ENCODE measurements at regions not wholly inside any gene's neighbourhood (a gene's known extent, or its start where the extent isn't known, plus 50 kb on each side); places are given as distances from the start of the nearest gene placed in this dataset.

GRCh38 chr7:95718577-95719410, 53.6 kb upstream of the DYNC1I1 start:
- peak; percentile 37 for DNase-seq

- no peak for DNase-seq
Observed at GRCh38 chr7:95716357-95717122, 55.8 kb upstream of the DYNC1I1 start.

DNA sequence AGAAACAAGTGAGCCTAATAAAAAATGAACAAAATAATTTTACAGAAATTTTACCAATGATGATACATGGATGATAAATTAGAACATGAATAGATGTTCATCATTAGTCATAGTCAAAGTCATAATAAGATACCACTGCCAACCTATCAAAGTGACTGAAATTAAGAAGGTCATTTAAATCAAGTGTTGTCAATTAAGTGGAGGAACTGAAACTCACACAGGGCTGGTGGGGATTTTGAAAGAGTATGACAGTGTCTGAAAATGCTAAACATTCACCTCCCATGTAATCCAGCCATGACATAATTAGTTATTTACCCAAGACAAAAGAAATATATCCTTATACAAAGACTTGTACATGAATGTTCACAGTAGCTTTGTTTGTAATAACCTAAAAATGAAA, 57.1 kb upstream of the DYNC1I1 start:
- no peak for DNase-seq

DNA sequence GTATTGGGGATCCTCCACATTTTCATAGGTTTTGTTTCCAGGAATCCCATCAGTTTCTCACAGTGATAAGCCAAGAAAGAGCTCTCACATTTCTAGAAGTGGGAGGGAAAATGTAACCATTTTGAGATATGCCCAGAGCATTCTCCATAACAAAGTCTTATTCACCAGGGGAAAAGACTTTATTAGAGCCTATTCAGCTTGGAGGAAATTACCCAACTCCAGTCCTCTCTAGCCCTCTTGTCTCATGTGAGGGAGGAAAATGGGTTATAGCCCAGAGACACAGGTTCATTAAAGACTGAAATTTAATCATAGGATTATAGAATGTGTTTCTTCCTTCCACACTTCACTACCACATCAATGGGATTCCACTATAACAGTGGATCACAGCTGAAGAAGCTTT, 61.6 kb upstream of the DYNC1I1 start:
- no peak for DNase-seq

GRCh38 chr7:95700917-95701316, 71.4 kb upstream of the DYNC1I1 start:
- DNase-seq, result no peak

GRCh38 chr7:95694334-95694733, 78.0 kb upstream of the DYNC1I1 start:
- no peak for DNase-seq

DNA sequence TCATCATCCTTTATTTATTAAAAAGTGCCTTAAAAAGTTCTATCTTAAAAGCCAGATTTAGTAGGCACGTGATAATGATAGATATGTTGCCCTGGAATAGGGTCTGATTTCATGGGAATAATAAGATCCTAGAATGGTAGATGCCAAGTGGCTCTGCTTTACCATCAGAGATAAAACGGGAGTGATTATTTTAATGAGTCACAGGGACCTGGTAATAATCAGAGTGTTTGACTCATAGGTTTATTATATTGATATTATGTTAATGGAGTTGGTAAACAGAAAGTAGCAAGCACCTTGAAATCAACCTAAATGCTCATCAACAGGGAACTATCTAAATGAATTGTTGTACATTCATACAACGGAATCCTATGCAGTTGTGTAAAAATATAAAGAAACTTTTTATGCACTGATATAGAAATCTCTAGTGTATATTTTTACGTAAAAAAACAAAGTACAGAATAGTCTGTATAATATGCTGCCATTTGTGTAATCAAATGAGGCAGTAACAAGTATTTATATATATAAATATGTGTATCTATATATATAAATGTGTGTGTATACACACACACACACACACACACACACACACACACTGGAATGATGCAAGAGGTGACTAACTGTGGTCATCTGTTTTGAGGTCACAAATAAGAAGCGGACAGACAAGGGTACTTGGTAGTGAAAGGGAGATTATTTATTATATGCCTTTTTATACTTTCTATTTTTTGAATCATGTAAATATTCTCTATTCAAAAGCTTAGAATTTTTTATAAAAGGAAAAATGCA, 78.6 kb upstream of the DYNC1I1 start:
- DNase-seq, result peak; percentile 31

- DNase-seq, result no peak
Observed at GRCh38 chr7:95691464-95691863, 80.9 kb upstream of the DYNC1I1 start.

GRCh38 chr7:95690367-95690947, 81.9 kb upstream of the DYNC1I1 start:
- peak; percentile 36 for DNase-seq

DNA sequence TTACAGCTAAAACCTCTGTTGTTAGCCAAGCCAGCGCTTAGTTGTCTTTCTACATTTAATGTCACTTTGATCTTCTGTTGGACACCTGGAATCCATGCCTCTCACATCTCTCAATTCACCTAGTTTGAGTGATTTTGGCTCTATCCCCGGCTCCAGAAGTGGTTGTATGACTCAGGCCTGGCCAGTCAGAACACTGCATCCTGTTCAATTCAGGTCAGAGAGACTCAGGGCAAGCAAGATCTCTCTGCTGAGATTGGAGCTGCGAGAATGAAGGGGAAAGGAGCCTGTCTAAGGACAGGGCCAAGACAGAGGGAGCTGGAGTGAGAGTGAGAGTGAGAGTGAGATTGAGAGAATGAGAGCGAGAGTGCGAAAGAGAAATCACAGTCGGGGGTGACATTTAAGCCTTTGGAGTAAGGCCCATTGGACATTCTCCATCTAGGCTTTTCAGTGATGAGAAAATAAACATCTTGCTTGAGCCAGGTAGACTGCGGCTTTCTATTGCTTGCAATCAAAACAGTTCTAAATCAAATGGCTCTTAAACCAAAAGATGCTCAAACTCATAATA, 83.3 kb upstream of the DYNC1I1 start:
- DNase-seq, result no peak

DNA sequence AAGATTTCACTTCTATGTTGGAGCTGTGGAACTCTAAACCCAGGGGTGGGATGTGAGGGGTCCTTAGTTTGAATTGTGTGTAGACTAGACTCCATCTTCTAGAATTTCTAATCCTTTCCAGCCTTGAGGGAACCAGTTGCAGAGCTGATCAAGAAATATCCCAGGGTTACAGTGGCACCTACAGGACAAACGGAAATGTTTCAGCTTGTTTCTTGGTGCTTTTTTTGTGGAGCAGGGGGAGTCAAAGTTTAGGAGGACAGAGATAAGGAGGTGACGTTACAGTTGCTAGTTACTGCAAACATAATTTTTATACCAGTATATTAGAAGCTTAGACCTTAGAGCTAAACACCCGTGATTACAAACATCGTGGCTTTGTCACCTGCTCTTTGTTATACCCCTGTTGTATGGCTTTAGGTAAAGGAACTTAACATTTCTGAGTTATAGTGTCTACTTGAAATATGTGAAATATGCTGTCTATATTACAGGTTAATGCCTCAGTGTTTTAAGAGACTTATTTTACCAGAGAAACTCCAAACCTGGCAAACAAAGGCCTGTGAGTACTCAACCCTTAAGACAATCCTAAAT, 84.5 kb upstream of the DYNC1I1 start:
- peak; percentile 16 for DNase-seq

GRCh38 chr7:95686109-95686508, 86.2 kb upstream of the DYNC1I1 start:
- DNase-seq, result peak; percentile 55

GRCh38 chr7:95684505-95684904, 87.8 kb upstream of the DYNC1I1 start:
- DNase-seq, result no peak

DNA sequence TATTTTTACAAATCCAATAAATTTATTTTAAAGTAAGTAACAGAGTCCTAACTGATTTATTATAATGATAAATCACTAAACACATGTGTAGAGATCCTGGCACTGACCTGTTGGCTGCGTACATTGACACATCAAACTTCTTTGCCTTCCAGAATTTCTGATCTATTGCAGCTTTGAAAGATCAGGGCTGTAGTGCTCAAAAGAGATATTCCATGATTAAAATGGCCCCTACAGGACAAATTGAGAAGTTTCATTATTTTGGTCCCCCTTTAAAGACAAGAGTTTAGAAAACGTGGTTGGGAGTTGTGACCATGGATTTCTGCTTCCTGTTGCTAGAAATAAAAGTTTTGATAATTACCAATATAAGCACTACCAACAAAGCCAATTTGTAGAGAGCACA, 87.7 kb upstream of the PDK4 start:
- DNase-seq, result peak; percentile 18

DNA sequence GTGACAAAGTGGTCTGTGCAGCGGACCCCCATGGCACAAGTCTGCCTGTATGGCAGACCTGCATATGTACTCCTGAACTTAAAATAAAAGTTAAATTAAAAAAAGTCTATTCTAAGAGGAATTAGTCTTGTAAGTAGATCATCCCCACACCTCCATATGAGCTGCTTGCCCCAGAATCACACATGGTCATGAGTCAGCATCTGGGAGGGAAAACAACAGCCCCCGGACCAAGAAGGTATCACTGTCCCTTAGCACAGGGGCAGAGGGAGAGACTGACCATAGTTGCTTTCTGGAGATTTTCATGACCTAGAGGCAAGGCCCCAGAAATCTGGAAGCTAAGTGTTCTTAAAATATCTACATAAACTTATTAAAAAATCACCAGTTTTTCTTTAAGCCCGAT, 86.6 kb upstream of the PDK4 start:
- no peak for DNase-seq

DNA sequence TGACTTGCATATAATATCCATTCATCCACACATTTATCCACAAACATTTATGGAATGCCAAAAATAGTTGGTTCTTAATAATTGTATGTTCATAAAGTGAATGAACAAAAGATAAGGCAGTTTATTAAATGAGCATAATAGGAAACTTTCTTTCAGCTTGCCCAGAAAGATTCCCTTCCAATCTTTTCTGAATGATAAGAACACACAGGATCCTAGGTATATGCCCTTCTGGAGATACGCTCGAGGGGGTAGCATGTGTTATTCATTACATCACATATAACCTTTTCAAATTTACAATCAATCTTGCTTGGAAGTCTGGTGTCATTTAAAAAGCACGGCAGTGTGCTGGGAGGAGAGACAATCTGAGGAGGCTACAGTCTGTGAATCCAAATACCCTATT, 80.4 kb upstream of the PDK4 start:
- no peak for DNase-seq

GRCh38 chr7:95675632-95676031, 79.3 kb upstream of the PDK4 start:
- no peak for DNase-seq

GRCh38 chr7:95675016-95675415, 78.7 kb upstream of the PDK4 start:
- DNase-seq, result no peak

DNA sequence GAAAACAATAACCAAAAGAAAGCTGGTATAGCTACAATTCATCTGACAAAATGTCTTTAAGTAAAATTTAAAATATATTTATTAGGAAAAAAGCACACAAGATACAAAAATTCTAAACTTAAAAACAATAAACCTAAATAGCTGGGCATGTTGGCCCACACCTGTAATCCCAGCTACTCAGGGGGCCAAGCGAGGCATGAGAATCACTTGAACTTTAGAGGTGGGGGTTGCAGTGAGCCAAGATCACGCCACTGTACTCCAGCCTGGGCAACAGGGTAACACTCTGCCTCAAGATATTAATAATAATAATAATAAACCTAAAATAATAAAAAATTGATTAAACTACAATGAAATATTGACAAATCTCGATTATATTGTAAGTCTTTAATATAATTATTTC, 77.8 kb upstream of the PDK4 start:
- DNase-seq, result no peak

DNA sequence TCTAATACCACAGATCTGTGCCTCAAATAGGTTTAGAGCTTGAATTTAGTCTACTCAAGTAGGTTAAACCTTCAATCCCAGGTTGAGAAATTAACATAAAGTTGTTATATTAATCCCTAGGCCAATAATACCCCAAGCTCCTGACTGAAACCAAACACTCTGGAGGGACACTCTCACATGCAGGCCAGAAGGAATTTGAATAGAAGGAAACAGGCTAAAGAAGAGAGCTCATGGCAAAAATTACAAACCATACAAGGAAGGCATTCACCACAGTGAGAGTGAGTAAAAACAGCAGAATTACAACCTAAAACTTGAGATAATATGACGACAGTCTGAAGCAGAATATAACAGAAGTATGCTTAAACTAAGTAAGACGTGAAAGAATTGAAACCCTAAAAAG, 76.1 kb upstream of the PDK4 start:
- no peak for DNase-seq

DNA sequence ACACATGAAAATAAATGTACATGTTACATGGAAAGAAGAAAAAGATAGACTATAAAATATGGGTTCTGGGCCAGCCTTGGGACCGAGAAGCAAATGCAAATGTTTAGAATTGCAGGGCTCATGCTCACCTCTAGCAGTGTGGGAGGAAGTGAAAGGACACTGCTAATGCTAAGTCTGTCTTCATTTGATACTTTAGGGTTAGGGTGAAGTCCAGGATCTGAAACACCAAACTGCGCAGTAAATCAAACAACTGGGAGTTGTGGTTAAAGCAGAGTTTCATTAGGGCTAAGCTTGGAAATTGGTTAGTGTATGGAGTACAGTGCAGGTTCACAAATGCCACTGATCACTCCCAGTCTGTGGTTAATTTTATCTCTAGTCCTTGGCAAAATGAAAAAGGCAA, 73.2 kb upstream of the PDK4 start:
- no peak for DNase-seq

- DNase-seq, result no peak
Observed at GRCh38 chr7:95668504-95669018, 72.2 kb upstream of the PDK4 start.
